ENCODE measurements at regions not wholly inside any gene's neighbourhood (a gene's known extent, or its start where the extent isn't known, plus 50 kb on each side); places are given as distances from the start of the nearest gene placed in this dataset.
"Not testable (repeated sequence)": the region's sequence is repeated elsewhere in the genome, so short reads cannot be mapped to it uniquely, and the experiment has no call there.

DNA sequence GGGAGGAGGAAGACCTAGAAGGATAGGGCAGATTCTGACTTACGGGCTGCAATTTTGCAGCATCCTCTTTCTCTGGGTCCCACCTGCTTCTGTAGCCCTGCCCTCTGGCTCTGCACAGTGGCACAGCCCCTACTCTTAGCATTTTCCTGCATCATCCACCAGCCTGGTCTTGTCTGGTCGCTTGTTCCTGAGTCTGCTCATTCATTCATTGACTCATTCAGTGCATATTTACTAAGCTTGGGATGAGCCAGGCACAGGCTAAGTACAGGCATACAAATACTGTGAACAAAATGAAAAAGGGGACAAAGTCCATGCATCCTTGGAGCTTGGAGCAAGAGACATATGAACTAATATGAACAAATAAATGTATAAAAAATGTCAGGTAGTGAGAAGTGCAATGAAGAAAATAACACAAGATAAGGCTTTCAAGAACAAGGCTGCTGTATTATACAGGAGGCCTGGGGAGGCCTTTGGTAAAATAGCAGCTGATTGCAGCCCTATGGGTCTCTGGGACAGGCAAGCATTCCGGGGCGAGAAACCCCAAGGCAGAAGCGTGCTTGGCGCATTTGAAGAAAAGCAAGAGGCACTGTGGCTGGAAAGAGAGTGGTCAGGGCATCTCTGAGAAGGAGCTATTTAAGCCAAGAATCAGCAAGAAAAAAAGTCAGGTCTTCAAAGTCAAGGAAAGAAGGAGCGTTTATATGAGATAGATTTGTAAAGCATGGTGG, 108.0 kb upstream of the ALX4 start:
- DNase-seq: no peak

DNA sequence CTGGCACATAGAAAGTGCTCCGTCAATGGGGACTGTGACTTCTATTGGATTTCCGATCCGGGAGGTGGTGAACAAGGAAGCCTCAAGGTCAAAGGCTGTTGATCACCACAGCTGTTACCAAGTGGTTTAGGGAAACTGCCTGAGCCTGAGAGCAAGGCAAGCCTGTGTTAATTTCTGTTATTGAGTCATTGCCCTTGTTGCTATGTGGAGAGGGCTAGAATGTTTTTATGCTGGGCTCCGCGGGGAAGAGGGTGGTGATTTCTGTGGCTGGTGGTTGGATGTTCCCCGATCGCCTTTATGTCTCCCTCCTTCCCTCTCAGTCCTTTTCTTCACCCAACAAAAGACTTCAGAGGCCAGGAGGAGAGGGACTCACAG, 108.5 kb upstream of the ALX4 start:
- no peak for DNase-seq

DNA sequence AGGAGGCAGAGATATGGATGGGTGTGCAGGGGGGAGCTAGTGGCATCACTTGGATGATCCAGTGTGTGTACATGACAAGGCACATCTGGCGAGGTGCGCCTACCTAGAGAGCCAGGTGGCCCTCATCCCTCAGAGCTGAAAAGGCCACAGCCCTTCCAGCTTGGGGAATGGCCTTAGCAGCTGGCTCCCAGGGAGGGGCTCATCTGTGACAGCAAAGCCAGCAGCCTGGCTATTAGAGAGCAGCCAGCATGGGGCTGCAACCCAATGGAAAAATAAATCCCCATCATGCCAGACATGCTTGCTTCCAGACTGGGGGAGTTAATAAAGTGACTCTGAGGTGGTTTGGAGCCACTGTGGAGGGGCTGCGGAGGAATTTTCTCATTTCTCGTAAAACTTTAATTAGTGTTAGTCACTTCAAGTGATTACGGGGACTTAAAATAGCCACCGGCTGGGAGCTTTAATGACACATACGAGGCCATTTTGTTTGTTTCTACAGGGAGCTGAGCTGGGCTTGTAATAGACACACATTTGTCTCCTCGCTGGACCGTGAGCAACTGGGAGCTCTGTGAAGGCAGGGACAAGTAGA, 111.2 kb upstream of the ALX4 start:
- DNase-seq: no peak

DNA sequence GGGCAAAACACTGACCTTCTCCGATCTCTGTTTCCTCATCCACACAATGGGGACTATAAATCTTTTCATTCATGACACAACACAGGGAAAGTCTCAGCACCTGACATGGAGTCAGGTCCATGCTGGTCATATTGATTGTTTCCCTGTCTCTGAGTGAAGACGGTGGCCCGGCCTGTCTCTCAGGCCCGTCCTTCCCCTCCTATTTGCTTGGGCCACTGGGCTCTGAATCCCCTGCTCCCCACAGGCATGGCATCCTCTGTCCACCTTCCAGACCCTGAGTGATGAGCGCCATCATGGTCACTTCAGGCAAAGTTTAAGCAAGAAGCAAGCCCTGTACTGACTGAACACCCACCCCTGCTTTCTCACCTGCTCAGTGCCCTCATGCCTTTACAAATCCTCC, 113.3 kb upstream of the ALX4 start:
- DNase-seq: no peak

DNA sequence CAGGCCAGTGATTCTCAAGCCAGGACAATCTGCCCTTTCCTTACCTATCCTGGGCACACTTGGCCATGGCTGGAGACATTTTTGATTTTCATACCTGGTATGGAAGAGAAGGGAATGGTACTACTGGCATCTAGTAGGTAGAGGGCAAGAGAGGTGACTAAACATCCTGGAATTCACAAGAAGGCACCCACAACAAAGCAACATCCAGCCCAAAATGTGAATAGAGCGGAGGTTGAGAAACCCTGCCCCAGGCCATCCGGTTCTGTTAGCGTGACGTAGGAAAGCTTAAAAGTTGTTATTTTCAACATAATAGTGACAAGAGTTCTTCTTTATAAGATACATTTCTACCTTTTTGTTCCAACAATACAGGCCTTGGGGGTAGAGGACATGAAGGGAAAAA, 114.9 kb upstream of the ALX4 start:
- no peak for DNase-seq

DNA sequence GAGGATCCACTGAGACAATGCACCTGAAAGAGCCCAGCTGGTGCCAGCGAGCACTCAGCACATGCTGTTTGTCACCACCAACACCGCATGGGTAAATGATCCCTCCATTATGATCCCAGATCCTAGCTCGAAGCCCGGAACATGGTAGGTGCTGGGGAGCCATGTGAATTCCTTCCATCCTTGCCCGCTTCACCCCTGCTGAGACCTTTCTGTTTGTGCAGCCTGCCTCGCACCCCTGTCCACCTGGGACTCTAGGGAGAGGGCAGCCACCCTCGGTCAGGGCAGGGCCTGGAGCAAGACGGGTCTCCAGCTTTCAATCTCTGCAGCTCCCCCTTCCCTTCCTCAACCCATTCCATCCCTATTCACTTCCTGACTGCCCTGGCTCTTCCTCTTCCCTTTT, 116.2 kb upstream of the ALX4 start:
- no peak for DNase-seq

DNA sequence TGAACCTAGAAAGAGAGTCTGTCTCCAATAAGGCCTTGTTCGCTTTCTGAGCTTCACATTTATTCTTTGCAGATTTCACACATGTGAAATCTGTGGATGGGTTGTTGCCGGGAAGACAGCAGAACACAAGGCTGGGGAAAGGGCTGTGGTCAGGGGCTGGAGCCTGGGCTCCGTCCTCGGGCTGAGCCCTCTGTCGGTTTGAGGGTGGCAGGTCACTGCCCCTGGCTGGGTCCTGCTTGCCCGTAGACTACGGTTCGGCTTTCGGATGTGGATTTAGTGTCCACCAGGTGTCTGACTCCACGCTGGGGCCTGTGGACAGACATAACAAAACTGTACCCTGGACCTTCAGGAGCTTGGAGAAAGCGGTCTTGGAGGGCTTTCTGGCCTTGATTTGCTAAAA, 117.0 kb upstream of the ALX4 start:
- no peak for DNase-seq

DNA sequence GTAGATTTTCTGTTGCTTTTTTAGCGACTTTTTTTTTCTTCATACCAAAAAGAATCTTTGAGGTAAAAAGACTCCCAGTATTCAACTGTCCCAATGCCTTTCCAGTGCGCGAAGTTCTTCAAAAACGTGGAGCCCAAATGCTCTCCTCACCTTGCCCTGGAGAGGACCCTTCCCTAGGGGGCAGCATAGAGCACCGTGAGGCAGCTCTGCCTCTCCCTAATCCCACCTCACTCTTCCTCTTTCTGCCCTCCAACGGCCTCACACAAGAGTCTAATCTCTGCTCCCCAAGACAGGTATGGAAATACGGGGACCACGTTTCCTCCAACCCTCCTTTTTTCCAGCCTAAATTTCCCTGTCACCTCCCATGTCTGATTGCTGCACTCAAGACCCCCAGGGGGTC, 117.5 kb upstream of the ALX4 start:
- DNase-seq: no peak

DNA sequence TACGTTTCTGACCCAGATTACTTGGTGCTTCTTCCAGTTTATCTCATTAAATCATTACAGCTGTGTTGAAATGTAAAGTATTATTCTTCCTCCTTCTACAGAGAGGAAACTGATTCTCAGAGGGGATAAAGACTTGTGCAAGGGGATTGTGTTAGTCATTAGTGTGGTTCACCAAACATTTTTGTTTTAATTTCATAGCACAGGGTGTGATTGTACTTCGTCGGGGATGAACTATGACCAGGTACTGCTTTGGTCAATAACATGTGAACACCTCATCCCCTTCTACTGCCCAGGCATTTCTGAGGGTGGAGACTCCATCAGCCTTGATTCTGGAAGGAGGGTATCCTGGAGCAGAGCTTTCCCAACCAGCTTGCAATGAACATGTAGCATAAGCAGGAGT, 120.2 kb upstream of the ALX4 start:
- no peak for DNase-seq

DNA sequence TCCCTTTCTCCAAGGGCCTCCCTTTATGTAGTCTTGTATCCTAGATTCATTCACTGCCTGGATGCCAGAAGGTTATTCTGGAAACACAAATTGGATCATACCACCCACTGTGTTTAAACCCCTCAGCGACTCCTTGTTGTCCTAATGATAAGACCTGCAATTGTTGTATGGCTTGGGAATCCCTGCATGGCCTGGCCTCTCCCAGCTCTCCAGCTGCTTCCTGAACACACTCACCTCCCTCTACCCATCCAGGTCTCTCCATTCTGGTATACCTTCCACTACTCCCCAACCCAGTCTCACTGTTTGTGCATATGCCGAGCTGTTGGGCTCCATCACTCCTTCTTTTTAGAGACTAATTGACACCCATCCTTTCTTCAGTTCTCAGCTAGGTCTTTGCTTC, 124.3 kb upstream of the ALX4 start:
- DNase-seq: no peak

DNA sequence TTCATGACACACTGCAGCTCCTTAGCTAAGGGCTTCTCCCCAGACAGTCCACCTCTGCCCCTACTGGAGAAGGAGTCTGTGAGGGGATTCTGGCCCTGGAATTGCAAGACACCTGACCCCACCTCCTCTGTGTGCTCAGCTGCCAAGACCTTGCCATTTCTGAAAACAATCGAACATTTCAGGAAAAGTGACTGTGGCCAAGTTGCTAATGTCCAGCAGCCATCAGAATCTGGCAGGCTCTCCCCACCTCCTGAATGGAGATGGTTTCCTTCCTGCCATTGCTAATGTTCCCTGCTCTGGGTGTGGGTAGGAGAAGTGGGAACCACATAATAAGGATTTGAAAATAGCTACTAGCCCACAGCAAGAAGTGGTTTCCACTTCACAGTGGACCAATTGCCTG, 127.2 kb upstream of the ALX4 start:
- no peak for DNase-seq

DNA sequence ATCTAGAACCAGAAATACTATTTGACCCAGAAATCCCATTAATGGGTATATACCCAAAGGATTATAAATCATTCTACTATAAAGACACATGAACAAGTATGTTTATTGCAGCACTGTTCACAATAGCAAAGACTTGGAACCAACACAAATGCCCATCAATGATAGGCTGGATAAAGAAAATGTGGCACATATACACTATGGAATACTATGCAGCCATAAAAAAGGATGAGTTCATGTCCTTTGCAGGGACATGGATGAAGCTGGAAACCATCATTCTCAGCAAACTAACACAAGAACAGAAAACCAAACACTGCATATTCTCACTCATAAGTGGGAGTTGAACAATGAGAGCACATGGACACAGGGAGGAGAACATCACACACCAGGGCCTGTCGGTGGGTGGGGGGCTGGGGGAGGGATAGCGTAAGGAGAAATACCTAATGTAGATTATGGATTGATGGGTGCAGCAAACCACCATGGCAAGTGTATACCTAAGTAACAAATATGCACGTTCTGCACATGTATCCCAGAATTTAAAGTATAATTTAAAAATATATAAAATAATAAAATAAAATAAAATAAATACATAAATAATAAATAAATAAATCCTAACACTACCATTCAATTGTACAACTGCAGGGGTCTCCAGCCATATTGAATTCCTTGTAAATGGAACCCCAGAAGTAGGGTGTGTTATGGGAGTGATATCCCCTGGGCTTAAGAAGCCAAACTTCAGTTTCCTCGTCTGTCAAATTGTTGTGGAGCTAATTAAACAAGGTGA, 122.4 kb upstream of the CD82 start:
- DNase-seq: not testable (repeated sequence)

DNA sequence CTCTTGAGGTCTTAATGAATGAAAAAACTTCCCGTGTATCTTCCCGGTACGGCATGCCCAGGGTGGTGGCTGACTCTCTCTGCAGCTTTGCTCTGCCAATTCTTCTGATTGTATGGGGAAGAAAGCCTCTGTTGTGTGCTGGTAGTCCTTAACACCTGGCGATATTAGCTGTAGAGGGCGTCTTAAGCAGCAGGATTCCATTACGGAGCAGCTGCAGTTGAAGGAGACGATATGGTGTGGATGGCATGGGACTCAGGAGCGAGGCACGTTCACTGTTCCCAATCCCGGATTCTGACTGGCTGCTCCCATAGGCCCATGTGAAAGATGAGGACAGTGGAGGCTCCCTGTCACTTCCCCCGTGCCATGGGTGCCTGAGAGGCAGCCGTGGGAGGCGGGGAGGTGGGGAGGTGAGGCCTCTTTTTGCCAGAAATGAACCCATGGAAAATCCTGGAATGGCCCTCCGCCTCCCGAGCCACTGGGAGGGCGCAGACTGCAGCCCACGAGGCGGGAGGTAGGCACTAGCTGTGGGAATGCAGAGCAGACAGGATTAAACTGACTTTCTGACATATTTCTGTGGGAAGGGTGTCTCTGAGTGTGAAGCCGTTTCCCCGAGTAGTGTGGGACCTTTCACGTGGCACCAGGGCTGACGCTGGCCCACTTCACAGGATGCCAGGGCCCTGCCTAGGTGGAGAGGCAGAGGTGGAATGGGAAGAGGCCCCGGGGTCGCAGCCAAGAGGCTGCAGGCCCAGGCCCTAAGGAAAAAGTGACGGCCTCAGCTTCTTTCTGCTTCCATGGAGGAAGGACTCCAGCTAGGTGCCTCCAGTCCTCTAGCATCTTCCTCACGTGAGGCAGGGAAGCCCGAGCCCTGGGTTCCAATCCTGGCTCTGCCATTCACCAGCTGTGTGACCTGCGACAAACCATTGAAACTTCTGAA, 121.4 kb upstream of the CD82 start:
- DNase-seq: no peak

DNA sequence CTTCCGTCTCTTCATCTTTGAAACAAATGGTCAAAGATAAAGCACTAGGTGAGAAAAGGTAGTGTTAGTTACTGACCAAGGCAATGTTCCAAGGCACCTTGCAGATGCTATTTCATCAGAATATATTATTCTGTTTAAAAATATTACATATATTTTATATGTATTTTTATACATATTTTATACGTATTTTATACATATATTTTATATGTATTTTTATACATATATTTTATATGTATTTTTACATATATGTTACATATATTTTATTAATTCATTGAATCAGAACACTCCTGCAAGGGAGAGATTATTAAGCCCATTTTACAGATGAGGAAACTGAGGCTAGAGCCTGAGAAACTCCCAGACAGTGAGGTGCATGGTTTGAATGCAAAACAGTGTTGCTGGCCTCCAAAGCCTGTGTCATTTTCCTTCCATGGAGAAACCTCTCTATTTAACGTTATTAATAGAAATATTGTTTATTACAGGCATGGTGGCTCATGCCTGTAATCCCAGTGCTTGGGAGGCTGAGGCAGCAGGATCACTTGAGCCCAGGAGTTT, 120.6 kb upstream of the CD82 start:
- no peak for DNase-seq

DNA sequence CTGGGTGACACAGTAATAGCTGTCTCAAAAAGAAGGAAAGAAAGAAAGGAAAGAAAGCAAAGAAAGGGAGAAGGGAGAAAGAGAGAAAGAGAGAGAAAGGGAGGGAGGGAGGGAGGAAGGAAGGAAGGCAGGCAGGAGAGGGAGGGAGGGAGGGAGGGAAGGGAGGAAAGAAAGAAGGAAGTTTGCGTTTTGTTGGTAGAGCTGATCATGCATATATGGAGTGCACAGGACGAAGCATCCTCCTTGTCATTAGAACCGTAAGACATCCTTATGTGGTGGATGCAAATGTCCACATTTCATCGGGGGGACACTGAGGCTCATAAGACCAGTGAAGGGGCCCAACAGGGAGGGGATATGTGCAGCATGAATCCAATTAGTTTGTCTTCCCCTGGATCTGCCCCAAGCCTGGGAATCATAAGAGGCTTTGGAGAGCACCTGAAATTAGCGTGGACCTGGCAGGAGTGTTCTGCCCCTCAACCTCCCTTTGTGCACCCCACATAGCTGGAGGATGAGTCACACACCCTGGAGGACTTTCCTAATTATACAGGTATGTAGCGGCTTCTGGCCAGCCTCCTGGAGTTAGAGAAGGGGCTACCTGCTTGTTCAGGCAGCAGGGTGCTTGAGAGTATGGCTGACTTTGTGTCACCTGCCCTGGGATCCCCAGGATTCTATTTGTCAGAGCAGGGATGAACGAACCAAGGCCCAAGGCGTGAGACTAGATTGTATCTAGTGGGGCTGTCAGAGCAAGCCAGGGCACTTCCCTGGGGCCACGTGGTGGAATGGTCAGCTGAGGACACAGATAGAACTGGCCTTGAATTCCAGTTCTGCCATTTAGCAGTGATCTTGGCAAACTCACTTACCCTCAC, 119.7 kb upstream of the CD82 start:
- DNase-seq: no peak

DNA sequence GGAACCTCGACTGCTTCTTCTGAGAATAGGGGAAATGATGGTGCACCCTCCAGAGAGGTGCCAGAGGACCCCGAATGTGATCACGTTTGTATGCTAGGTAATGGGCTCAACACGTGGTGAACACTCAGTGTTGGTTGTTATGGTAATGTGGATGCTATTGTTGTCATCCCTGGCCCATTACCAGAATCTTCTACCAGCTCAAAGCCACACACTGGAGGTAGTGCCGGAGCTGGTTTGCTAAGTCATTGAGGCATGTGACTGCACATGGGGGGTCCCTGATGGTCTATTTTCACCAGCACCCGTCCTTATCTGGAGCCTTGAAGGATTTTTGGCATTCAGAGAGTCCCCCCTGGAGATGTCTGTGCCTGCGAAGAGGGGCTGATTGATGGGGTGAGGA, 119.1 kb upstream of the CD82 start:
- DNase-seq: no peak

DNA sequence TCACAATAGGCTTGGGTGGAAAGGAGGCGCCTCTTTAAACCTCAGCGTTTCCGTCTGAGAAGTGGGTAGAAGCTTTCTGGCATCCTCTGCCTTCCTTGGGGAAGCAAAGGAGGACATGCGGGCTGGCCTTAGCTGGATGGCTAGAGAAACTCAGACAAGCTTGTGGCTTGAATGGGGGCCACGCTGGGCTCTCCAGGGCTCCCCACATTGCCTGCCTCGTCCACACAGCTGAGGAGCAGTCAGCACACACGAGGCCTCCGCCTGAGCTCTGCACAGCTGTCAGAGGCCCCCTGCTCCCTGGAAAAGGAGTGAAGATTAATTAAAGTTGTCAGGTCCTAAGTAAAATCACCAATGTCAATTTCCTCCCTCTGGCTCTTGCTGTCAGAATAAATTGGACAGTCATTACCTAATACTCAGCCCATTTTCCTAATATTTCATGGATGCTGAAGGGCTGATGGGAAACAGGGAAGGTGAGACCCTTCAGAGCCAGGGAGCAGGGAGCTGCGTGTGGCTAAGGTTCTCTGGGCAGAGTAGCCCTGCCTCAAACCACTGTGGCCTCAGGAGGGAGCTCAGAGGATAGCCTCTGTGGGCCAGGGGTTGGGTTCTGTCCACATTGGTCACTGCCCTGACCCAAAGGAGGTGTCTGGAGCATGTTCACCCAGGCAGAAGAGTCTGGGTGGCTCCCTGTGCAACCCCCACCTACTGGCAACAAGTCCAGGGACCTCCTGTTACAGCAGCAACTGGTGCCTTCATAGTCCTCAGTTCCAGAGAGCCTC, 118.3 kb upstream of the CD82 start:
- no peak for DNase-seq

DNA sequence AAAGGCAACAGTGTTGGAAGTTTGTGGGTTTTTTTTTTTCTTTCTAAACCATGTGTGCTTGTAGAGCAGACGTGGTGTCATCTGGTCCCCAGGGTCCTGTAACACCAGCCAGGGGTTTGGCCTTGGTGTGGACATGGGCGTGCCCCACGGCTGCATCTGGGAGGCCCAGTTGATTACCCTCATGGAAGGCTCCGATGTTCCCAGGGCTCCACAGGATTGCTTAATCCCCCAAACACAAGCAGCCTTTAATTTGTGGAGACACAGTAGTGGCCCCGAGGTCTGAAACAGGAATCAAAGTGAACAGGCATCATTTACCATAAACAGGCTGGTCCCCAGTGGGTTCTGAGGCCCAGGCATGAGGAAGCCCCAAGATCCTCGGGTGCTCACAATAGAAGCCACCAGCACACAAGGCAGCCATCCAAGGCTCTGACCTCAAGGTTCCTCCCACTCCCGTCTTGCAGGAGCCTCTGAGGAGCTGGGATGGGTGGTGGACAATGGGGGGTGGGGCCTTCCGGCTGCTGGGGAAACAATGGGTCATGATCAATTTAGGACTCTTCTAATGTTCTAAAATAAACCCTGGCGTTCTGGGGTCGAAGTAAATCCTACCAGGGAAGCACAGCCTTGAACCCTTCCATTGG, 115.0 kb upstream of the CD82 start:
- DNase-seq: no peak

DNA sequence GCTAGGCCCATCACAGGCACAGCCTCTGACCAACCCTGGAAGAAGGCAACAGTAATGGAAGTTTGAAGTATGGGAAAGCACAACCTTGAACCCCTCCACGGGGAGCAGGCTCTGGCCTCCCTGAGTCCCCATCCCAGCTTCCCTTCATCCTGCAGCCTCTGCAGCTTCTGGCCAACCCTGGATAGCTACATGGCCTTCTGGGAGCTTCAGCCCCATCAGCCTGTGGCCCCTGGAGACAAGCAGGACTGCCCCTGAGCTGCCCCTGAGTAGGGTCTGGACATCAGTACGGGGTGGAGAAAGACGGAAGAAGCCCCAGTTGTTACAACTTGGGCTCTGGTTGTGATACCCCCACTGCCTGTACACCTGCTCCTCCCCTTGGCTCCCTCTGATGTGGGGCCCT, 113.8 kb upstream of the CD82 start:
- DNase-seq: no peak
